GM12874 (cell line): ENCODE measurements at regions not wholly inside any gene's neighbourhood (a gene's known extent, or its start where the extent isn't known, plus 50 kb on each side); places are given as distances from the start of the nearest gene placed in this dataset.

Experiments used
- CTCF ChIP-seq: IDR thresholded peaks from 2 replicates; pipeline ENCODE4 v1.5.1; 2011; ENCODE audit warnings: low read depth, mild to moderate bottlenecking, control low read depth, low read length, moderate library complexity; ENCODE audit not compliant: insufficient read depth

GRCh38 chr17:63354256-63354655 lies 91.8 kb downstream of the CYB561 start:
- no peak for TF ChIP-seq CTCF

GRCh38 chr17:63356337-63356757 lies 89.8 kb downstream of the CYB561 start:
- TF ChIP-seq CTCF: no peak

GRCh38 chr17:63358111-63358839 lies 87.8 kb downstream of the CYB561 start:
- TF ChIP-seq CTCF: no peak

GRCh38 chr17:63358956-63359355 lies 87.2 kb downstream of the CYB561 start:
- no peak for TF ChIP-seq CTCF

GRCh38 chr17:63361182-63361581 lies 84.9 kb downstream of the CYB561 start:
- TF ChIP-seq CTCF: no peak

GRCh38 chr17:63362115-63362514 lies 84.0 kb downstream of the CYB561 start:
- TF ChIP-seq CTCF: no peak

- no peak for TF ChIP-seq CTCF
These were observed 81.7 kb downstream of the CYB561 start for GRCh38 chr17:63364387-63364786.

GRCh38 chr17:63364944-63365343 lies 81.2 kb downstream of the CYB561 start:
- no peak for TF ChIP-seq CTCF
